Endometrium (tissue), 2 donors: ENCODE measurements at regions not wholly inside any gene's neighbourhood (a gene's known extent, or its start where the extent isn't known, plus 50 kb on each side); places are given as distances from the start of the nearest gene placed in this dataset.
"Not testable (repeated sequence)": the region's sequence is repeated elsewhere in the genome, so short reads cannot be mapped to it uniquely, and the experiment has no call there.

Source experiments
- FAIRE-seq: peaks from 2 replicates; lab custom pipeline; 2012; peaks lifted over from hg19 to GRCh38; lab: Jason Lieb, UNC
- donor health status: control.
- donor health status: control.

DNA sequence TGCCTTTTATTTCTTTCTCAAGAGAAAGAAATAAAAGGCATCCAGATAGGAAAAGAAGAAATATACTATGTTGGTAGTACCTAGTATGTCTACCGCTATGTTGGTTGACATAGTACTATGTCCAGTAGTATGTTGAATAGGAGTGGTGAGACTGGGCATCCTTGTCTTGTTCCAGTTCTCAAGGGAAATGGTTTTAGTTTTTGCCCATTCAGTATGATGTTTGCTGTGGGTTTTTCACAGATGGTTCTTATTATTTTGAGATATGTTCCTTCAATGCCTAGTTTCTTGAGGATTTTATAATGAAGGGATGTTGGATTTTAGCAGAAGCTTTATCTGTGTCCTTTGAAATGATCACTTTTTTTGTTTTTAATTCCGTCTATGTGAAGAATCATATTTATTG is 53.0 kb upstream of the CSNK1A1L start:
- no peak for FAIRE-seq

DNA sequence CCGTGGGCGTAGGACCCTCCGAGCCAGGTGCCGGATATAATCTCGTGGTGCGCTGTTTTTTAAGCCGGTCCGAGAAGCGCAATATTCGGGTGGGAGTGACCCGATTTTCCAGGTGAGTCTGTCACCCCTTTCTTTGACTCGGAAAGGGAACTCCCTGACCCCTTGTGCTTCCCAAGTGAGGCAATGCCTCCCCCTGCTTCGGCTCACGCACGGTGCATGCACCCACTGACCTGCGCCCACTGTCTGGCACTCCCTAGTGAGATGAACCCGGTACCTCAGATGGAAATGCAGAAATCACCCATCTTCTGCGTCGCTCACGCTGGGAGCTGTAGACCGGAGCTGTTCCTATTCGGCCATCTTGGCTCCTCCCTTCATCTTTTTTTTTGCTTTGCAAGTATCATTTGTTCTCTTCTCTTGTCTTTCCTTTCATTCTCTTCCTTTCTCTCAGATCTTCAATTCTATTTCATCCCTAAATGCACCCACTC is 50.2 kb upstream of the CSNK1A1L start:
- FAIRE-seq, result not testable (repeated sequence)
